ENCODE measurements at regions not wholly inside any gene's neighbourhood (a gene's known extent, or its start where the extent isn't known, plus 50 kb on each side); places are given as distances from the start of the nearest gene placed in this dataset.

DNA sequence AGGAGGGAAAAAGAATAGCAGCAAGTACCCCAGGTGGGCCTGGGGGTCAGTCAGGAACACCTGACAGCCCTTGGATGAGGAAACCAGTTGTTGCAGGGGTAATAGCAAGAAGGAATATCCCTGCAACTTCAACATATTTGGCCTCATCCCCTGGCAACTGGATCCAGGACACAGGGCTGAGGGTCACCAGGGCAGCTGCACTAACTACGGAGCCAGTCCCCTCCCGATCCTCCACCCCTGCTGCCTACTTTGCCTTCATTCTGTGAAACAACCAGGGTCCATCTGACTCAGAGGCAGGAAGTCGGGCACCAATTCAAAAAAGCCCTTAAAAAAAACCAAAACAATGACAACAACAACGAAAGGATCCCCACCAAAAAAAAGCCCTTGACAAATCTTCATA lies 52.9 kb downstream of the FRMPD3 start:
- no peak for DNase-seq

DNA sequence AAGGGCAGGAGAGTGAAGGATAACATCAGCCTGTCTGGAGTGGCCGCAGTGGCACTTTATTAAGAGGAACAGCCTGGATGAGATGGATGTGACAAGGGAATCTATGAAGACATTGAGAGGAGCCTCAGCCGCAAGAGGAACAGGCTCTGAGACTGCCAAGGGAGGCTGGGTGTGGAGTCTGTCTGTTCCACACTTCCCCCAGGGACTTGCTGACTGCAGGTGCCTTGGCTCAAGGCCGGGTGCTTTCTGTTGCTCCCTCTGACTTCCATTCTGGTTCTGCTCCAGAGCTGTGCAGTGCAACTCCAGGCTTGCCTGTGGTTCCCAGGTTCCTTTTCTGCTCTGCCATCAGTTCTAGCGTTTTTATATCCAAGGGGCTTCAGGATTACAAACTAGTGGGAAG lies 54.6 kb downstream of the FRMPD3 start:
- DNase-seq: no peak

DNA sequence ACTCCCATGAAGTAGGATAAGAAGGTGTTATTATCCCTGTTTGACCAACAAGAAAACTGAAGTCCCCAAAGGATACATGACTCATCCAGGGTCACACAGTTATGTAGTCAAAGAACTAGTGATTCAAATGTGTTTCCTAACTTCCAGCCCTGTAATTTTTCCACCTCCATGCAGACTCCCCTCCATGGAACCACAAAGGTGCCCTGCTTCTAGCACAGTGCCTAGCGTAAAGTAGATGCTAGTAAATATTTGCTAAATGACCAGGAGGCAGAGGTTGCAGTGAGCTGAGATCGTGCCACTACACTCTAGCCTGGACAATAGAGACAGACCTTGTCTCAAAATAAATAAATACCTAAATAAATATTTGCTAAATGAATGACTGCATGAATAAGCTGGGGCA lies 55.8 kb downstream of the FRMPD3 start:
- DNase-seq: no peak

DNA sequence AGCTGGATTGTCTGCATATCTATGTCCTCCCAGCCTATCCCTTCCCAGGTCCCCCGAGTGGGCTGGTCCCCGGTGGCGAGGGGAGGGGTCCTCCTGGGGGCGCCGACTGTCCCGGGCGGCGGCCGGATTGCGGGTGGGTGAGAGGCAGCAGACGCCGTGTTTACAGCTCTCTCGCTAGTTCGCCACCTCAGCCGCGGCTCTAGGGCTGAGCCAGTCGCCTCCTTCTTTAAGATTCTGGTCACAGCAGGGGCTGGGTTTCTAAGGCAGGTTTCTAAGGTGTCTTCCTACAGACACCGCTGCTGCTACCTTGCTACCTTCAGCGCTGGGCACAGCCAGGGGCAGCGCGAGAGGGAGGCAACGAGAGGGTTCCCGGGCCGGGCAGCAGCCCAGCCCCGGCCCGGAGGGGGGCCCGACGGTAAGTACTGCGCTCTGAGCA lies 57.2 kb downstream of the FRMPD3 start:
- no peak for DNase-seq

DNA sequence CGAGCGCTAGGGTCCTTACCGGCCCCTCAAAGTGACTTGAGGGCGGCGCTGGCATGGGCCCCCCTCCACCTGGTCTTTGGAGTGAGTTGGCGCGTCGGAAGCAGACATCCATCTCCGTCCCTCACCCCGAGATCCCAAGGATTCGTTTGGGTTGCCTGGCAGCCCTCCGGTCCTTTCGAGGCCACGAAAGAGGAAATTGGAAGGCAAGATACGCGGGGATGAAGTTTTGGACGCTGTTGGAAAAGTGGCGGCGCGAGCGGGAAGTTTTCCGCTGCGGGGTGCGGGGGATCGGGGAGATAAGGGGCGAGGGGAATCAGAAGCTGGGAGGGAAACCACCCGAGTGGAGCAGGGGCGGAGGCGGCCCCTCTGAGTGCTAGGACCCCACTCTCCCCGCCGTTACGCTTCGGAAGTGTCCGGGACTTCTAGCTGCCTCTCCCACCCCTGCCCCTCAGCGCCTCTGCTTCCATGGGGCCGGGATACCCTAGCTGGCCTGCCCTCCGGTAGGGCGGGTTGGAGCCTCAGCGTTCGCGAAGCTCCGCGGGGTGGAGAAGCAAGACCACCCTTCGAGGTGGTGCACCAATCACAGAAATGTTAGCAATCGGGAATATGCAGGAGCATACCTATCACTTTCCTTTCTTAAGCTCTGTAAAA lies 57.8 kb downstream of the FRMPD3 start:
- DNase-seq: no peak

DNA sequence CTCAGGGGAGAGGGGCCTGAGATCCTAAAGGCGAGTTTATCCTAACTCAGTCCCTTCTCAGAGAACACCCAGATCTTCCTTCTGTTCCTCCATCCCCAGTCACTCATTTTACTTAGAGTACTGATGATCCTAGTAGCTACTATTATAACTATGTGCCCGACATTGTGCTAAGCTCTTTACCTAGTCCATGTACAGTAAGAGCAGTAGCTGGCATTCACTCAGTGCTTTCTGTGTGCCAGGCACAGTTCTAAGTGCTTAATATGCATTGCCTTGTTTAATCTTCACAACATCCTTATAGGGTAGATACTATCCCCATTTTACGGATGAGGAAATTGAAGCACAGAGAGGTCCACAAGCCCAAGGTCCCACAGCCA lies 58.3 kb downstream of the FRMPD3 start:
- no peak for DNase-seq

DNA sequence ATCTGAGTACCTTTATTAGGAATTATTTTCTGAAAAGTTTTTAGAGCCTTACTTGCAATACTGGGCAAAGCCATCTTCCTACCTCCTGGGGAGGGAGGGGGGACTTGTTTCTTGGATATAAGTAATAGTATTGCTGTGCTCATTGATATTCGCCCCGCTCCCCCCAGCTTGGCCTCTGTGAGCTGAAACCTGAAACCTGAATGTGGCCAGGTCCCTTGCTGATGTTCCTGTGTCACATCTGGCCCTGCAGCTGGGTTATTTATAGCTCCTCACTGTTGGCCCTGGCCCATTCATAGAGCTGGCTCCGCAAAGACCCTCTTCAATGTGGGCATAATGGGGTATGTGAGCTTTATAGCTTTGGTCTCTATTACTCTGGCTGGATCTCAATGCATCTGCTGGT lies 59.5 kb downstream of the FRMPD3 start:
- DNase-seq: no peak

DNA sequence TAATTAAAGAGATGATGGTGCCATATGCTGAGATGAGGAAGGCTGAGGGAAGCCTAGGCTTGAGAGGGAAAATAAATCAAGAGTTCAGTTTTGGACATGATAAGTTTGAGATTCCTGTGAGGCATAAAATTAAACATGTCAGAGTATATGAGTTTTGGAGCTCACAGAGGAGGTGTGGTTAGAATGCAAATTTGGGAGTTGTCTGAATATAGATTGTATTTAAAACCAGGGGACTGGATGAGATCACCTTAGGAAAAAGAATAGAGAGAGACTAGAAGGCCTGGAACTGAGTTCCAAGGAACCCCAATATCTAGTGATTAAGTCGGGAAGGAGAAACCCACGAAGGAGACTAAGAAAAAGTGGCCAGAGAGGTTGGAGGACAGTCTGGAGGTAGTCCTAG lies 65.5 kb downstream of the FRMPD3 start:
- no peak for DNase-seq

DNA sequence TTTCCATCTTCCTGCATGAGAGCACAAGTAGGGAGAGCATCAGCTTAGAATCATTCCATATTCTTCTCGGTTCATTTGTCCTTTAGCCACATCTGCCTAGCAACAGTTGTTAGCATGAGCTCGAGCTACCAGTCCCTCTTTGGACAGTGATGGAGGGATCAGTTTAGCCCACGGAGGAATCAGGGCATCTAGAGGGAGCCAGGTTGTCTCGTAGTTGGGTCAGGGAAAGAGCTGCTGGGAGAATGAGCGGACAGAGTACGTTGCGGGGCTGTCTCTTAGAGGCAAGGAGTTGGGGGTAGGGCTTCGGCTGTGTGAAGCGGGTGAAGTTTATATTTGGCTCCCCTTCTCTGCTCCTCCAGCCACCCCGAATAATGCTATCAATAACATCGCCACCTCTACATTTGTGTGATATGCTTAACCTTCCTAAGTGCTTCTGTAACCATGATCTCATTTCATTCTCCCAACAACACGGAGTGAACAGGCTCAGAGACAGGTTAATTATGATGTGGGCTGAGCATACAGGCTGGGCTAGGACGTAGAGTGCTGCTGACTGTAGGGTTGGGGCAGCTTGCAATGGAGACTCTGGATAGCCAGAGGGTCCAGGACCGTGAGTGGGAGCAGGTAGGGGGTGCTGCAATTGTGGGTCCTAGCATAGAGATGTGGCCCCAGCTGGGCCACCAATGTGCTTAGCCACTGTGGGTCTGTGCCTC lies 72.6 kb downstream of the FRMPD3 start:
- no peak for DNase-seq

DNA sequence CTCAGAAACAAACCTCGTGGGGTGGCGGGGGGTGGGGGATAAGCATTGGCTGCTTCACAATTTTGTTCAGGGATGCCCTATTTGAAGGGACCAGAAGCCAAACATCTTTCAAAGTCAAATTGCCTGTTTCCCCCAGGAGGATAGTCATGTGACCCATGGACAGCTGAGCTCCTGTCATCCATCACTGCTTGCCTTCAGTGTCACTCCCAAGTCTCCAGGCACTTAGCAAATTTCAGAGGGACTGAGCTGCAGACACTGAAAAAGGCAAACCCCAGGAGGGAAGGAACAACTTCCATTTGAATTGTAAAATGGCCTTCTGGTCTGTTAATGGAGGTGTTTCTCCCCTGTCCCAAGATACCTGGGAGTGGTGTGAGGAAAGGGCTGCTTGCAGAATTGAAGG lies 73.4 kb downstream of the FRMPD3 start:
- peak; percentile 24 for DNase-seq

DNA sequence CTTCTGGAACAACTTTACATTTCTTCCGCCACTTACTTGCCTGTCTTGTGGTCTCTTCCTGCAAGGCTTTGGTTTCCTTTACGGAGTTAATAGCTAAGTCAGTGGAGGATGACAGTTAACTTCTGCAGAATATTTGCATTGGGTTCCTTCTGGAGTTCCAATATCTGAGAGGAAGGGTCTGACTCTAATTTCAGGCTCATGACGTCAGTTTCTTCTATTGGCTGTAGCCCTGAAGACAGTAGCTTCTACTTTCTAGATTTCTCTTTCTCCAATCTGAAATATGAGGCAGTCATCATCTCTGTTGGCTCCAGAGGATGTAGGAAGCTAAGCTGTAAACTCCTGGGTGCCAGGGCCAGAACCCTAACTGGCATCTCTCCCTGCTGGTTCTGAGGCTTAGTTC lies 76.7 kb downstream of the FRMPD3 start:
- no peak for DNase-seq

DNA sequence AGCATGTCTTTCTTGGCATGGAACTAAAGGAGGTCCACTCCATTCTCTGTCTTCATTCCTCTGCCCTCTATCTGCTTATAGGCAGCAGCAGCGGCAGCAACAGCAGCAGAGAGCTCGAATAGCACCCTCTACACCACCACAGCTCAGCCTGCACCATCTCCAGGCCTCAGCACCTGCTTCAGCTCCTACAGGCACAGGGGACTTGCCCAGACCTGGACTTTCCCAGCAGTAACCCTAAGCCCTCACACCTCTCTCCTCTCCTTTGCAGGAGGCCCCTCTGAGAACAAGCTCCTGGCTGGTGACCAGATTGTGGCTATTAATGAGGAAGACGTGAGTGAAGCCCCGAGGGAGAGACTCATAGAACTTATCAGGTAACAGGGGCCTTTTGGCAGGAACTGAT lies 80.7 kb downstream of the FRMPD3 start:
- no peak for DNase-seq

DNA sequence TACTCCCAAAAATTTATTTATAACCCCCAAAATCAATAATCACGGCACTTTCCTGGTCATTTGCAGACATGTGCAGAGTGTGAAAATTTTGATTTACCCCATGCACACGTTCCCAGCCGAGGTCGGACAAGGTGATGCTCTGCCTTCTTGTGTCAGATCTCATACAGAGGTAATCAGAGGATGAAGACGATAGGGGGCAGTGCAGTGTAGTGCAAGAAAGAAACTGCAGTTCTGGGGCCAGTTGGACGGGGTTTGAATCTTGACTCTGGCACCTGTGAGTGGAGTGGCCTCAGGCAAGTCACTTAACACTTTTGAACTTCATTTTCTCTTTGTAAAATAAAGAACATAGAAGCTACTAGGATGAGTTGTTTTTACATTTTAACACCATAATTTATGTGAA lies 88.4 kb downstream of the FRMPD3 start:
- peak; percentile 66 for DNase-seq

DNA sequence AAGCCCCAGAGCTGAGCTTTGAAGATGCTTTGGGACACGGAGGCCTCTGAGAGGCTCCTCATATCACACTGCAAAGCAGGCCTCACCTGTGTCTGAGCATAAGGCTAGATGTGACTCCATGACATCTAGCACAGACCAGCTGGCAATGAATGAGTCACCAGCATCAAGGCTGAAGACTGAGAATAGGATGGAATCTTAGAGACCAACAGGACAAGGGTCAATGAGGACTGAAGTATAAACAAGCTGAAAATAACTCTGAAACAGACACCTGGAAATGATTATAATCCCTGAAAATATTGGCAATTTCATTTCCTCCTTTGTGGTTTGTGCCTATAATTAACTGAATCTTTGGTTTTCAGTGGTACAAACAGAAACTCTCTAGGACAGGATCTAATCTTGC lies 87.1 kb upstream of the PRPS1 start:
- no peak for DNase-seq

DNA sequence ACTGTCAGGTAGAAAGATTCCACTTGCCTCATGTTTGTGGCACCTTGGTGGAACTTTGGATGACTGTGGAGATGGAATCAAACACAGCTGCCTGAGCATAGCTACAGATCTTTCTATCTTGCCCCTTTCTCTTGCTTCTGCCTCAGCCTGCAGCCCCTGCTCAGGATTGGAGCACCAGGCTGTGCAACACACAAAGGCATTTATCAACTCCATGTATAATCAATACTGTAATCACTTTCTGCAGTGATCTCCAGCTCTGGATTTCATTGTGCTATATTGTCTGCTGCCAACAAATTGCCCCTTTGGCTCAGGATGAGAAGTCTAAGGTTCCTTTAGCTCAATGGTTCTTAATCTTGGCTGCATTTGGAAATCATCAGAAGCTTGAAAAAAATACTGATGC lies 86.3 kb upstream of the PRPS1 start:
- no peak for DNase-seq

DNA sequence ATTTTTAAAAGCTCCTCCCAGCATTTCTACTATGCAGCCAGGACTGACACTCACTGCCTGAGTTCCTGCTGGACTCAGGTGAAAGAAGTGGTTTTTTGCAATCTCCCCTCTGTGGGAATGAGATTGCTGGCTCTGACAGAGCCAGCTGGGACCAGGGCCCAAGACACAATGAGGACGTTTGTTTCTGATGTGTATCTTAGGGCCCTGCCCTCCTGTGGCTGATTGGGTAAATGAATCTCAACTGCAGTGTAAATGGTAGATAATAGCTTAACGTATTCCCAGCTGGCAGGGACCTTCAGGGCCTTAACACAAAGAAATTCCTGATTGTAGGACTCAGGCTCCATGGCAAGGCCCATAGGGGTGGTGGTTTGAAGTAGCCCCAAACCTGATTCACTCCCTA lies 85.8 kb upstream of the PRPS1 start:
- peak; percentile 52 for DNase-seq

DNA sequence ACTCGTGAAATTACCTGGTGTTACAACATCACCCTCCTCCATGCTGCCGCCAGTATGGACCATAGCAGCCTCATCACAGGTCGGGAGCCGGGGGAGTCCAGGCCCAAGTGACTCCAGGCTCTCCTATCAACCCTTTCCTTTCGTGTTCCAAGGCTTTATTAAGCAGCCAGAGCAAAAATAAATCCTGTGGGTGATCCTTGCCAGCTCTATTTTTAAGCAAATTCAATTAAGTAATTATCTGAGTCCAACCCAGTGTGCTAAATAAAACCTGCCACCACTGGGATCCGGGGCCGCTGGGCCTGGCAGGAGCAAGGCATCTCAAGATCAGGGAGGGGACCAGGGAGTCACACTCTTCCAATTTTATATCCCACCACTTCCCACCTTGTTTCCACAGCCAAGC lies 80.7 kb upstream of the PRPS1 start:
- peak; percentile 55 for DNase-seq

DNA sequence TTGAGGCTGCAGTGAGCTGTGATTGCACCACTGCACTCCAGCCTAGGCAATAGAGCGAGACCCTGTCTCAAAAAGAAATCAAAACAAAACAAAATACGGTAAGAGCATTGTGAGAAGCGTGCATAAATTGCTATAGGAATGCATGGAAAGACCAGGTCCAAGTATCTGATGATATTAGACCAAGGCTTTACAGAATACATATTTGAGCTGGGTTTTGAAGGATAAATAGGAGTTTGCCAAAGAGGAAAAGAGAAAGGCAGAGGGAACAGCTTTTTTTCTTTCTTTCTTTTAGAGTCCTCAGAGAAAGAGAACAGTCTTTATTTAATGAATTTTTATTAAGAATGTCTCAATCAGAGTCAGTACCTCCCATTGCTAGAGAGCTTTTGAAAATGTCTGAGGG lies 79.5 kb upstream of the PRPS1 start:
- DNase-seq: no peak

DNA sequence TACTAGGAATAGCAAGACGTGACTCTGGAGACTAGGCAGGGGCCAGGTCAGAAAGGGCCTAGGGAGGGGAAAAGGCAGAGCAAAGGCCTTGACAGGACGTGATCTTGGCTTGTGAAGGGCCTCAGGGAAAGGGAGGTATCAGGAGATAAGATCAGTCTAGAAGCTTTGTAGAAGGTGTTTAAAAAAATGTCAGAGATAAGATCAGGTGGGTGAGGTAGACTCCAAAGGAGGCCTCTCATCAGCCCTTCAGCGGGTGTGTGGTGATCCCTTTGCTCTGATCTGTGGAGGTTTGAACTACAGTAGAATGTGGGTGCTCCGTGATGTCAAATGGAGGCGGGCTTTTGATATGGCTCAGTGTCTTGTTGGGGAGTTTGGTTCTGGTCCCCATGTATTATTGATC lies 78.8 kb upstream of the PRPS1 start:
- no peak for DNase-seq

DNA sequence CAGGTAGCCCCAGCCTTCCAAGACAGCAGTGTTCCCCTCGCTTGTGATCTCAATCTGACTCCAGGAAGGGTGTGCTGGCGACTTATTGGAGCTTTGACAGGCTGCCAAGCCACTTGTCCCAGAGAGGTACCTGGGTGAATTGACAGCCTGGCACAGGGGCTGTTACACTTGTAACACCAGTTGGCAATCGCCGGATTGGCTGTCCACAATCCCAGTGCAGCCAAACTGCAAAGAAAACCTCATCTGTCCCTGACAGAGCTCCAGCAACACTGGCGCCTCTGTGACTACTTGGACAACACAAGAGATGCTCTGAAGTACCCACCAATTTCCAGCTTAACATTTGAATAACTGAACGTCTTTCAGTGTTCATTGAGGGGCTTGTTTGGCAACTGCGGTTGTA lies 76.8 kb upstream of the PRPS1 start:
- no peak for DNase-seq

DNA sequence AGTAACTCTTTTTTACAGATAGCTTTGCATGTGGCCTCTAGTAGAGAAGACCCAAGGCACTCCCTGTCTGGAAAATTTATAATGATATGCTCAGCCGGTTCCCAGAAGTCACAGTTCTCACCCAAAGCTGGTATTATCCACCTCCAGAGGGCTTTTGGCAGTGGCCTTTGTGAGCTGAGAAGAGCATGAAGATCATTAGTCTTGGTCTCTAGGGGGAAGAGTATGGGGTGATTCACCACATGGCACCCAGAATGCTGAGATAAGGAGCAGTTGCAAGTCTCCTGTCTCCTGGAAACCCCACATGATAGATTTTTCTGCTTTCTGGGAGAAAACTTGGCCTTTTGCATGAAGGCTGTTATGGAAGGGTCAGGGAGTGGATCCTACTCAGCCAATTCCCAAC lies 75.4 kb upstream of the PRPS1 start:
- DNase-seq: no peak

DNA sequence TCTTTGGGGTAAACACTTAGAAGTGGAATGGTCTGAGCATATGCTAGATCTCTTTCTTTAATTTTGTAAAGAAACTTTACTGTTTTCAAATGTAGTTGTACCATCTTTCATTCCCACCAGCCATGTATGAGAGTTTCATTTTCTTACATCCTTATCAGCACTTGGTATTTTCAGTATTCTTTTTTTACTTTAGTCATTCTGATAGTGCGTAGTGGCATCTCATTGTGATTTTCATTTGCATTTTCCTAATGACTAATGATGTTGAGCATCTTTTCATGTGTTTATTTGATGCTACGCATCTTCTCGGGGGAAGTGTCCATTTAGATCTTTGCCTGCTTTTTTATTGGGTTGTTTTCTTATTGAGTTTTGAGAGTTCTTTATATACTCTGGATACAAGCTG lies 71.3 kb upstream of the PRPS1 start:
- no peak for DNase-seq

DNA sequence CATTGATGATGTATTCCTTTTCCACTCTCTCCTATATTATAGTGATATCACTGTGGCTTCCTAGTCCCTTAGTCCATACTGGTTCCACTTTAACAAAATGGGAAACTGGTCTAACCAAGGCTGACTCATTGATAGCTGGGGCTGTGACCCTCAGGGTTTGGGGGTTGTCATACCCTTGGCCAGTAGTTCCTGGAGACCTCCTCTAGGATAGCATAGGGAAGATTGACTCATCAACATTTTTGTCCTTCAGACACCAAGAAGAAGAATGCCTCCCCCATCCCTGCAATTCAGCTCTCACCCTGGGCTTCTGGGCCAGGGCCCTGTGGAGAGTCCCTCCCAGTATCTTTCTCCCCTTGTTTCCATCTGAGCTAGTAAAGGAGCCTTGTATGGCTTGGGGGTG lies 68.8 kb upstream of the PRPS1 start:
- no peak for DNase-seq

DNA sequence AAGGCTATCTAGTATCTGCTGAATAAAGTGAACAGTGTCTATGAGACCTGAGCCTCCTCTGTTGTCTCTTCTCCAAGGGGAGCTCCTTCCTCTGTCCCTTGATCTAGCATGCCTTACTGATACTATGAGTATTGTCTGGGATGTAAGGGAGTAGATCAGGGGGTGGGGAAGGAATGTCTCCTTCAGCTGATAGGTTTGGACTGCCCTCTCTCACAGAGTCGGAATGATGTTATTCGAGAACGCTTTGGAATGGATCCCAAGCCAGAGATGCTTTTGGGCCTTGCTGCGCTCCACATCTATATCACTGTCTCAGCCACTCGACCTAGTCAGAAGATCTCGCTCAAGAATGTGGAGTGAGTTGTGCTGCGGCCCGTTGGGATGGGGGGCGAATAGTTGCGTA lies 68.3 kb upstream of the PRPS1 start:
- DNase-seq: no peak

DNA sequence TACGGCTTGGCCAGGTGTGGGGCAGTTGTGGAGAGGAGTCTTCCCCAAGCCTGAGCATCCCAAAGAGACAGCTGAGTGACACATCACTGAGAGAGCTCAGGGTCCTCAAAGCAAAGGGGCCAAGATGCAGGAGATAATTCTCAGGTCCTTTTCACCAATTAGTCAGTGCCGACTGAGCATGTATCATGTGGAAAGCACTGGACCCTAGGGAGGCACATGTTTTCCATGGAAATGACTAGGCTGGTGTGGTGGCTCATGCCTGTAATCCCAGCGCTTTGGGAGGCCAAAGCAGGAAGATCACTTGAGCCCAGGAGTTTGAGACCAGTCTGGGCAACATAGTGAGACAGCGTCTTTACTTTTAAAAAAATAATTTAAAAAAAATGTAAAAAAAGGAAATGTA lies 67.3 kb upstream of the PRPS1 start:
- DNase-seq: no peak

Measured in NCI-H82 (cell line).